ENCODE measurements at regions not wholly inside any gene's neighbourhood (a gene's known extent, or its start where the extent isn't known, plus 50 kb on each side); places are given as distances from the start of the nearest gene placed in this dataset.
"Not testable (repeated sequence)": the region's sequence is repeated elsewhere in the genome, so short reads cannot be mapped to it uniquely, and the experiment has no call there.

DNA sequence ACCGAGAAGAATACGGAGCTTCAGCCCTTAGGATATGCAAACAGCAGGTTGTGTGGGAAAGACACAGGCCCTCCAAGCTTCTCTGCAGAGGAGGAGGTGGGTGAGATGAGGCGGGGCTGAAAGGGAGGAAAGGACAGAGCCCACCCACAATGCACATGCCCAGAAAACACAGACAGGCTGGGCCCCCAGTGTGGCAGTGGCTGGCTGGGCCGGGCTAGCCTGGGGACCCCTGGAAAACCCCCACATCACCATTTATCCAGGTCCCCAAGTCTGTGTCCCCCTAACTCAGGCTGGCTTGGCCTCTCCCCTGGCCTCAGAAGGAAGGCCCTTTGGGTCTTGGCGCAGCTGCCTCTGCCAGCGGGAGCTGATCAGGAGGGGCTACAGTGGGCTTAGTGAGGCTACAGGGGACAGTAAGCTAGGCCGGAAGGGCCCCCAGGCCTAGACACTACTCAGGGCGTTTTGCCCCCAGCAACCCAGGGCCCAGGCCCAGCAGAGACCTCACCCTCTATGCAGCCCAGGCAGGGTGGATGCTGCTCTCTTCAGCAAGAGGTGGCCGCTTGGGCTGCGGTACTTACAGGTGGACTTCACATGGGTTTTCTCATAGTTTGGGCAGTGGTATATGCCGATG, 119.5 kb downstream of the TUBA3C start:
- DNase-seq (ENCODE audit: low spot score) = no peak

DNA sequence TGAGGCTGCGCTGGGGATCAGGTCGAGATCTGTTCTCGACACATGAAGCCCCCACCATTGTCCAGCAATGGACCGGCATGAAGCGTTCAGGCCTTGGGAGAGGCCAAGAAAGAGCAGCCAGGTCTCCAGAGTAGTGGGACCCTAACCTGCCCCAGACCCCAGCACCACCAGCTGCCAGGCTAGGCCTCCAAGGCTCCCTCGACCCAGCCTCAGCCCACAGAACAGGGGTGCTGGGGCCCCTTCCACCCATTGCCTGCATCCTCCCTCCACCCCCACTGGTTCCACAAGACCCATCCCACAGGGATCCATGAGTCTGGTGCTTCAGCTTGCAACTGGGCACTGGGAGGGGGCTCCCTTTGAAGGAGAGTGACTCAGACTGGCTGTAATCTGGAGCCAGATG, 120.3 kb downstream of the TUBA3C start:
- no peak for DNase-seq (ENCODE audit: low spot score)

DNA sequence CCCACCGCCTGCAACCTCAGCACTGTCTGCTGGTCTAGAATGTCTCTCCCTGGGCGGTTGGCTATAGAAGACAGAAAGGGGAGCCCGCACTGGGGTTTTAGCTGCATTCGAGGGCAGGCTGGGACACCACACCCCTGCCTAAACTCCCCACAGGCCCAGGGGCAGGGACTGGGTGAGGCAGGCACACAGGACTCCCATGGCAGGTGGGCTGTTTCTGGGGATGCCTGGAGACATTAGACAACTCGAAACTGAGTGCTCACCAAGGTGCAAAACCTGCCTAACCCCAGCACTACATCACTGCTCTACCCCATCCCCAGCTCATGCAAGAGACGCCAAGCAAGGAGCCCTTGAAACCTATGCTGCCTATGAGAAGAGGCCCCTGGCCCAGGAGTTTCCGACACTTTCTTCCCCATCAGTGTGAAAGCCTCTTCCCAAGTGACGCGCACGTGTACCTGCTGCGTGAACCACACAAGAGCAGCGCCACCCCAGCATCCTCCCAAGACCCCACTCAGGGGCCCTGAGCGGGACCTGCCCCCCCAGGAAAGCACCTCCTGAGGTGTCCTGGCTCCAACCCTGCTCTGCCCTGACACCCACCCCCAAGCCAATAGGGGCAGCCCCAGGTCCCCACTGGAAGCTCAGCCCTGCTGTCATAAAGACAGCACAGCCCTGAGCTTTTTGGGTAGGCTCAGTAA, 121.2 kb downstream of the TUBA3C start:
- DNase-seq (ENCODE audit: low spot score) = no peak

DNA sequence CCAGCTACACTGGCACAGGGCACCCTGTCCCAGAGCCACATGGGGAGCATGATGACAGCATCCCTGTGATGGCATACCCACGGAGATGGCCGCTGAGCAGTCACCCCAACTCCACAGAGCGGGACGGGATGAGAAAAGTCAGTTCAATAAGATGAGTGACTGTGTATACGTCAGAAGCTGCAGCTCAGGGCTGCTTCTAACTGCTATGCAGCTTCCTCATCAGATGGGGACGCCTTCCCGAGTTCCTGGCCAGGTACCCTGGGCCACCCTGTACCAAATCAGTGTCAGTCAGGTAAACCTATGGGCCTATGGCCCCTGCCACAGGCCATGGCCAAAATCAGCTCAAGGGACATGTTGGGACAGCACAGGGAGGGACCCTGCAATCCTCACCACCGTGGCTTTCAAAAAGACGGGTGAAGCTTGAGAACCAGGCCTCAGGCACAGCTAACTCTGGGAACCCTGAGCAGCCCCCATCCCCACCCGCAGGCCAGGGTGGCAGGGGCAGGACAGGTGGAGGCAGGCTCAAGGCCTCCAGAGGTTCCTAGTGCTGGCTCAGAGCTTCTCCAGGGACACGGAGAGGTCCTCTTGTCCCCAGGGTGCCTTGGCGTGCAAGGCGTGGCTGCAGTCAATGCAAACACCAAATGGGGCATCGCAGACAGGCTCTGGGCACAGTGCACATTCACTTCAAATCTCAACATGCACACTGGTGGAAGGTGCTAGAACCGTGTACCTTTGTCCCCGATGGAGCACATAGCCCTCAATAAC, 122.4 kb downstream of the TUBA3C start:
- no peak for DNase-seq (ENCODE audit: low spot score)

DNA sequence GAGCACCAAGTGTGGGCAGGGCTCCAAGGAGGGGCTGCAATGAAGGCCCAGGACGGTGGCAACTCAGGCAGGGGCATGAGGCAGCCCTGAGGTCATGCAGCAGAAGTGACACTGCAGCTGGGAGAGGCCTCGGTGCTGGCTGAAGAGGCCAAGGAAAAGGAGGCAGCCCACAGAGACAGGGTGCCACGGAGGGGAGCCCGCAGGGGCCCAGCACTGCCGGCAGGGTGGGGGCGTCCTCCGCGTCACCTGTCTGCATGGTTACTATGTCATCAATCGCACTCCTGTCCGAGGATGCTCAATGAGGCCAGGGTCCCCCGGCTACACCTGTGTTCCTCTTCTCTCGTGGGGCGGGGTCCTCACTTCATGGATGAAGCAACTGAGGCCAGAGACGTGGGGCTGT, 123.1 kb downstream of the TUBA3C start:
- no peak for DNase-seq (ENCODE audit: low spot score)

DNA sequence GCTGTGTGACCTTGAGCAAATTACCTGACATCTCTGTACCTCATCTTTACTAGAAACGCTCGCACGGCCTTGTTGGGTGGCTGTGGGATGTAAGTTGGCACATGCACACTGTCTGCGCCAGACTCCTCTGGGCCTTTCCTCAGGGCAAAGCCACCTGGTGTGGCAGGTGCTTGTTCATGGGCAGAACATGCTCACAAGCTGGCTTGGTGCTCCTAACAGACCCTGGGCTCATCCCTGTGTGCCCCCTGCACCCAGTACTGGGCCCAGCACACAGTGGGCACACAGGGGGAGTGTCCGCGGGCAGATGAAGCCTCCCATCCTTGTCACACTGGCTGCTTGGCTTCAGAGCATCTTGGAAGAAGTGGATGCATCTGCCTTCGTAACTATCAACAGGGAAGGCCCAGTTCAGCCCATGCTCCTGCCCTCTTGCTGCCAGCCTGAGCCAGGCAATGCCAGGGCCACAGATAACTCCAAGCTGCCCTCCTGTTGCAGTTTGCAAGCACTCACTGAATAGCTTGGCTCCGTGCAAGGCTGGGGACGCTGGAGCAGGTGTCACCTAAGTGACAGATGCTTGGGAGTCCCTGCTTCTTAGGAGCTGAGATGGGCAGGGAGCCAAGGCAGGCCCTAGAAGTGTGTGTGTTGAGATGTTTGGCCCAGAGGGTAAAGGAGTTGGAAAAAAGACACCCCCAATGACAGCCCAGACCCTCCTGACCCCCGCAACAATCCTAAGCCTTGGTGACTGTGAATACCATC, 123.9 kb downstream of the TUBA3C start:
- no peak for DNase-seq (ENCODE audit: low spot score)

DNA sequence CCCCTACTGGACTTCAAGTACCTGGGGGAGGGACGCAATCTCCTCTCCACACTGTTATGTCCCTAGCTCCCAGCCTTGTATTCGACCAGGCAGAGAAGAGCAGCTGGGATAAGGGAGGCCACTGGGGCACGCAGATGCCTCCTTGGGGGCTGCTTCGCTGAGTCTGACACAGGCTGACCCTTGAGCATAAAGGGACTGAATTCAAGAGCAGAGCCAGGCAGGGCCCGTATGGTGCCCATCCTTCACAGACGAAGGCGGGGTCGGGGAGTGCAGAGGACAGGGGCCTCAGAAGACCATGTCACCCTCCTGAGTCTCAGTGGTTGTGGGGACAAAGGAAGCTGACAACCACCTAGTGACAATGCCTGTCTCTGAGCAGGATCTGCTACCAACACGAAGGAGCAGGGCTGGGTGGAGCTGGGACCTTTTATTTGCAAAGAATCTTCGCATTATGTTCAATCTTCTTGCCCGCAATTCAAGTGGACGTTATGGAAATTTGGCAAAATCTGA, 124.6 kb downstream of the TUBA3C start:
- no peak for DNase-seq (ENCODE audit: low spot score)

DNA sequence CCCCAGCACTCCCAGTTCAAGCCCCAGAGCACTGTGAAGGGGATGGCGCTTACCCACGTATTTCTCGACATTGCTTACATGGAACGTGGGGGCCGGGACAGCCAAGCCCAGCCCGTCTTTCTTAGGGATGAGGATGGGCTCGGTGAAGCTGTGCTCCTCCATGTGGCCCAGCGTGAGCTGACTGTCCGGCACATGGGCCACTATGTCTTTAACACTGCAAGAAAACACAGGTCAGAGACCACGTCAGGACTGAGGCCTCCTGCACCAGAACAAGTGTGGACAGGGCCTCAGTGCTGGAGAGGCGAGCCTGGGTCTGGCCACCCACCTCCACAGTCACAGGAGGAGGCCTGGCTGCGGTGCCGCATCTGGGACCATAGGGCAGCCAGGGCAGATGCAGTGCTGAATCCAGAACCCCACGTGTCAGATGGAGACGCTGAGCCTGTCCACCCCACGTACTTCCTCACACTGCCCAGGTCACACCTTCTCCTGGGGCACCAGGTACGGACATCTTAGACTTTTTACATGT, 125.2 kb downstream of the TUBA3C start:
- DNase-seq (ENCODE audit: low spot score) = no peak

DNA sequence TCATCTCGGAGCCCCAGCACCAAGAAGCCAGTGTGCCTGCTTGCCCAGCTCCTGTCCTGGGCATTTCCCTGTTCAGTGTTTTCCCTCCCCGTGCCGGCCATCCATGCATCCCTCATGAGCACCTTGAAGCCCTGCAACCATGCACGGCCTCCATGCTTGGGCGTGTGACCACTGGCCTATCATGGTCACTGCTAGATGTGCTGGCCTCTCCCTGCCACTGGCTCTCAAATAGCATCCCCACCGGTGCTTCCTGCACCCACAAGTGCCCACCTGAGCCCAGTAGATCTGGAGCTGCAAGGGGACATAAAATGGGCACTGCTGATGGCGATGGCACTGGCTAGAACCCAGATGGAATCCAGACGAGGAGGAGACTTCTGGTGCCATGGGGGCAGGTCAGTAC, 126.0 kb downstream of the TUBA3C start:
- DNase-seq (ENCODE audit: low spot score) = no peak

DNA sequence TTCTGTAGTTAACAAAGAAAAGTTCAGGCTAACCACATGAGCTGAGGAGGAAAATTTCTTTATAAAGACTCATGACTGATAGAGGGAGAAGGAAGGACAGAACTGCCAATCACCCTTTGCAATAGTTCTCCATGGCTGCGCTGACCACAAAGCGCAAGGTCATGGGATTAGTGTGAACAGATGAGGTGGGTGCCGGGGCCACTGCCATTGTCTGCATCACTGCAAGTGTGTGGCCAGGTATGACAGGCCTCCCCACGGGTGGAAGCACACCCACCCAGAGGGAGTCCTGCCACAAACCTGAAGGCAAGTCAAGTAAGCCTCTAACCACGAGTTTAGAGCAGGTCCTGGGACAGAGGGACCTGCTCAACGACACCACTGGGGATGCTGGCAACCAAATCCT, 128.1 kb downstream of the TUBA3C start:
- DNase-seq (ENCODE audit: low spot score) = no peak

DNA sequence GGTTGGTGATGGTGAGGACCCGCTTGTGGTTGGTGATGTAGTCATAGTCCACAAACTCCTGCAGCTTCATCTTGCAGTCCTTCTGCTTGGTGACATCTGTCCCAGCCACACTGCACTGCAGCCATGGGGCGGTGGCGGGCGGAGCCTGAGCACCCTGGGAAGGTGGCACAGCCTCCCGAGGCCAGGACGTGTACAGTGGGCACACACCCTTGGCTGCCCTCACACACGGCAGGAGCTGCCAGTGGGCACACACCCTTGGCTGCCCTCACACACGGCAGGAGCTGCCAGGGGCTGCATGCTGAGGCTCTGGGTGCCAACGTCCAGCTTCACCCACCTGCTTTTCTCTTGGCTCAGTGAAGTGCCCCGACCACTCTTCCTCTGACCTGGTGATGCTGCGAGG, 128.7 kb downstream of the TUBA3C start:
- DNase-seq (ENCODE audit: low spot score) = no peak

DNA sequence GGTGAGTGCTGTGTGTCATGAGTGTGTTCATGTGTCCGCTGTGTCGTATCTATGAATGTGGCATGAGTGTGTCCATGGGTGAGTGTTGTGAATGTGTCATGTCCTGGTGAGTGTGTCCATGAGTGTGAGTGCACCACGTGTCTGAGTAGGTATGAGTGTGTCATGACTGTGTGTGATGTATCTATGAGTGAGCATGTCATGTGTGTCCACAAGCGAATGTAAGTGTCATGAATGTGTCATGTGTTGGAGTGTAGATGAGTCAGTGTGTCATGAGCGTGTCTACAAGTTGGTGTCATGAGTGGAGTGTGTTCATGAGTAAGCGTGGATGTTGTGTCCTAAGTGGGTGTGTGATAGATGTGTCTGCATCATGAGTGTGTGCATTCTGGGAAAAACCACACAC, 129.4 kb downstream of the TUBA3C start:
- DNase-seq (ENCODE audit: low spot score) = no peak

DNA sequence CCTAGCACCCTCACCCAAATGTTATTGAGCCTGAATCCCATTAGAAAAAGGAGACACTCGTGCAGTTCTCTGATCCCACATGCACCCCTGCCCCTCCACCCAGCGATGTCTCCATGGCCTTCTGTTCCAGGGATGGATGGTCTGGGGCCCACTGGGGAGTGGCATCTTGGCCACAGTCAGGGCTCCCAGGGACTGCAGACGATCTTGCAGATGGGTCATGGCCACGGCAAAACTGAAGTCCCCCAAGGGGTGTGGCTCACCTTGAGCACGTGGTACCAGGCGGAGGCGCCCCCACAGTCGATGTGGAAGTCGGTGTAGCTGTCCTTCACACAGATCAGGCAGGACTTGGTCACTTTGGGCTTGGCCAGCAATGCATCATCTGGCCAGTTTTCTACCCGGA, 130.7 kb downstream of the TUBA3C start:
- no peak for DNase-seq (ENCODE audit: low spot score)

DNA sequence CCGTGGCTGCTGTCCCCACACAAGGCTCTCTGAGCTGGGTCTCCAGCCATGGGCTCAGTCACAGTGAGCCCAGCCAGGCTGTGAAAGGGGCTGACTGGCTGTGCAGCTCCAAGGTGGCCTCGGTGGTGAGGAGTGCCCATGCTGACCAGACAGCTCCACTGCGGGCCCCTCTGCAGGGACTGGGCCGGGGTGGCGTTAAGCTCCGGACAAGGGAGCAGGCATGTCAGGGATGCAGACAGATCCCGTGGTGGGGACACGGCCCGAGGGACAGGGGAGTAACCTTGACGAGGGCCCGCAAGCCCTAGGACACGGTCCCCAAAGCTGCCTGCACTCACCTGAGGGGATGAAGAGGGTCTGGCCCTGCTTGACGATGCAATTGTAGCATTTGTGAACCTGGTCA, 132.0 kb downstream of the TUBA3C start:
- not testable (repeated sequence) for DNase-seq (ENCODE audit: low spot score)

DNA sequence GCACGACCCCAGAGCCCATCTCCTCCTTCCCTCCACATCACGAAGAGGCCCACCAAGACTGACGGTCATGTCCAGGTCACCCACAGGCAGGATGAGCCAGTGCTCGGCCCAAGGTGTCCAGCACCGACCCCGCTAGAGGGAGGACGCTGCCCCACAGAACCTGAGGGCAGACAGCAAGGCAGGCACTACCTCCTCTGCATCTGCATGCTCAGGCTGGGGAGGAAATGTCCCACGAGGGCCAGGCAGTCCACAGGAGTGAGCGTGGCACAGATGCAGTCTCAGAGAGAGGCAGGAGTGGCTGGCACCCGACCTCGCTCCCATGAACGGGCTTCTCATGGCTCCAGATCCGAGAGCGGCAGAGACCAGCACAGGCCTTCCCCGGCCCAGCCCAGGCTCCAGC, 133.2 kb downstream of the TUBA3C start:
- DNase-seq (ENCODE audit: low spot score) = no peak

DNA sequence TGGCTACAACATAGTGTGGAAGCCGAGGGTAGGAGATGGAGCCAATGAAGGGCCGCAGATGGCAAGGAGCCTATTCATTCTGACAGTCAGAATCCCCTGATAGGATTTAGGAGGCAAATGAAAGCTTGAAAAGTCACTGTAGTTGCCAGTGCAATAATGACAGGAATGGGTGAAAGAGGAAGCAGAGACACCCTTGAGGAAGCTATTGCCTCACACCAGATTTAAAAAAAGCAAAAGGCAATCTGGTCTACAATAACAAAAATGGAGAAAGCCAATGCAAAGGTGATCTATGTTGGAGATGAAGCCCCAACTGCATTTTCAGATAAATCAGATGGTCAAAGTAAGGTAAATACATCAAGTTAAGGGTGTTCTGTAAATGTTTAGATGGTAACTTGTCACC, 158.5 kb downstream of the TUBA3C start:
- DNase-seq (ENCODE audit: low spot score) = no peak

DNA sequence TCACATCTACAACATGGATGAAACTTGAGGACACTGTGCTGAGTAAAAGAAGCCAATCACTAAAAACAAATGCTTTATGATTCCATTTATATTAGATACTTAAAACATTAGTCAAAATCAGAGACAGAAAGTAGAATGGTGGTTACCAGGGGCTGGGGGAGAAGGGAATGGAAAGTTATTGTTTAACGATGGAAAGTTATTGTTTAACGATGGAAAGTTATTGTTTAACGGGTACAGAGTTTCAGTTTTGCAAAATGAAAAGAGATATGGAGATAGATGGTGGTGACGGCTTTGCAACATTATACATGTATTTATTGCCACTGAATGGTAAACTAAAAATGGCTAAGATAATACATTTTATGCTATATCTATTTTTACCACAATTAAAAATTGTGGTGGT, 160.6 kb downstream of the TUBA3C start:
- DNase-seq (ENCODE audit: low spot score) = no peak

DNA sequence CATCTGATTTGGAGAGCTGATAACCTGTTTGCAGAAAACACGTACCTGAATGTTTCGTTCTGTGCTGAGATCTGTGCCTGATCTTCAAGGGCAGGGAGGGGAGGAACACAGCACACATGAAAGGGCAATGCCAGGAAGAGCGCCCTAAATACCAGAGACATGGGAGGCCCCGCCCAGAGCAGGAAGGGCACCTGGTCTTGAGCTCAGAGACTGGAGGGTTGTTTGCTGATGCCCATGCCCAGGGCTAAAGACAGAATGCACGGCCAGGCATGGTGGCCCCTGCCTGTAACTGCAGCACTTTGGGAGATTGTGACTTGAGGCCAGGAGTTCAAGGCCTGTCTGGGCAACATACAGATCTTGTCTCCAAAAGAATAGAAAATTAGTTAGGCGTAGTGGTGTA, 183.2 kb downstream of the TUBA3C start:
- no peak for DNase-seq (ENCODE audit: low spot score)

DNA sequence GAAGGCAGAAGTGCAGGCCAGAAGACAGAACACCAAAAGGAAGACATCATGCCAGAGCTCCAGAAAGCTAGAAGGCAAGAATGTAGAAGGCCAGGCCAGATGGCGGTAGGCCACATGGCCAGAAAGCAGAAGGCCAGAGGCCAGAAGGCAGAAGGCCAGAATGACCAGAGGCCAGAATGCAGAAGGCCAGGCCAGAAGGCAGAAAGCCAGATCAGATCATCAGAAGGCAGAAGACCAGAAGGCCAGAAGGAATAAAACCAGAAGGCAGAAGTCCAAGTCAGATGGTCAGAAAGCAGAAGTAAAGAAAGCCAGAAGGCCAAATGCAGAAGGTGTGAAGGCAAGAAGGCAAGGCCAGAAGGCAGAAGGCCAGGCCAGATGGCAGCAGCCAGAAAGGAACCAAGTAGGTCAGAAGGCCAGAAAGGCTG, 185.0 kb downstream of the TUBA3C start:
- no peak for DNase-seq (ENCODE audit: low spot score)

DNA sequence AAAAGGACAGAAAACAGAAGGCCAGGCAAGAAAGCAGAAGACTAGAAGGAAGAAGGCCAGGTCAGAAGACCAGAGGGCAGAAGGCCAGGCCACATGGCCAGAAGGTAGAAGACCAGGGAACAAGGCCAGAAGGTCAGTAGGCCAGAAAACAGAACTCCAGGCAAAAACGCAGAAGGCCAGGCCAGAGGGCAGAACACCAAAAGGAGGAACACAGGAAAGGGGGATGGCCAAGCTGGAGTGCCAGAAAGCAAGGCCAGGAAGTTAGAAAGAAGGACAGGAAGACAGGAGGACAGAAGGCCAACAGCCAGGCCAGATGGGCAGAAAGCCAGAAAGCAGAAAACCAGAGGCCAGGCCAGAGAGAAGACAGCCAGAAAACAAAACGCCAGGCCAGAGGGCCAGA, 185.4 kb downstream of the TUBA3C start:
- DNase-seq (ENCODE audit: low spot score) = no peak

DNA sequence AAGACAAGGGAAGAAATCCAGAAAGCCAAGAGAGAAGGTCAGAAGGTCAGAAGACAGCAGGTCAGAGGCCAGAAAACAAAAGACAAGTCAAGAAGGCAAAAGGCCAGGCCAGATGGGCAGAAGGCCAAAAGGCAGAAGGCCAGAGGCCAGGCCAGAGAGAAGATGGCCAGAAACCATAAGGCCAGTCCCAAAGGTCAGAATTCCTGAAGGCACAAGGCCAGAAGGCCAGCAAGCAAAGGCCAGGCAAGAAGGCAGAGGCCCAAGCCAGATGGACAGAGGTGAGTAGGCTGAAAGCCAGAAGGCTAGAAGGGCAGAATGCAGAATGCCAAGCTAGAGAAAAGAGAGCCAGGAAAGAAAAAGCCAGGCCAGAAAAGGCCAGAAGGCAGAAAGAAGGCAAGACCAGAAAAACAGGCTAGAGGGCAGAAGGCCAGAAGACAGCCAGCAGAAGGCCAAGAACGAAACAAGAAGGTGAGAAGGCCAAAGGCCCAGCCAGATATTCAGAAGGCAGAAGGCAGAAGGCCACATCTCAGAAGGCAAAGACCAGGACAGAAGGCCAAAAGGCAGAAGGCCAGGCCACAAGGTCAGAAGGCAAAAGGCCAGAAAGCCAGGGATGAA, 186.3 kb downstream of the TUBA3C start:
- no peak for DNase-seq (ENCODE audit: low spot score)

Measured in A172 (cell line).